Stomach smooth muscle (tissue), 2 donors: ENCODE measurements at regions not wholly inside any gene's neighbourhood (a gene's known extent, or its start where the extent isn't known, plus 50 kb on each side); places are given as distances from the start of the nearest gene placed in this dataset.

ENCODE experiments used
- H3K27ac ChIP-seq: one replicate; pipeline ENCODE4 v1.7.0; 2013; ENCODE audit warnings: mild to moderate bottlenecking, low read length, inconsistent platforms
- H3K27me3 ChIP-seq, 2 donors: one replicate each; pipeline ENCODE4 v1.7.0; 2013; ENCODE audit warnings: low read length in 2 of 2; ENCODE audit not compliant: insufficient read depth in 2 of 2, control insufficient read depth in 1 of 2
- H3K36me3 ChIP-seq, 2 donors: one replicate each; pipeline ENCODE4 v1.7.0; 2013; ENCODE audit warnings: low read length in 2 of 2; ENCODE audit not compliant: control insufficient read depth in 2 of 2, insufficient read depth in 2 of 2
- H3K4me1 ChIP-seq: one replicate; pipeline ENCODE4 v1.7.0; 2013; ENCODE audit warnings: low read length; ENCODE audit not compliant: control insufficient read depth, insufficient read depth
- H3K4me3 ChIP-seq, 2 donors: one replicate each; pipeline ENCODE4 v1.7.0; 2013; ENCODE audit warnings: low read length in 2 of 2
- H3K9ac ChIP-seq, 2 donors: one replicate each; pipeline ENCODE4 v1.7.0; 2013; ENCODE audit warnings: low read length in 2 of 2, mild to moderate bottlenecking in 1 of 2
- H3K9me3 ChIP-seq, 2 donors: one replicate each; pipeline ENCODE4 v1.7.0; 2013; ENCODE audit warnings: low read length in 2 of 2; ENCODE audit not compliant: control insufficient read depth in 2 of 2
- donor health status: healthy.
- donor health status: Pancreatic carcinoma.

DNA sequence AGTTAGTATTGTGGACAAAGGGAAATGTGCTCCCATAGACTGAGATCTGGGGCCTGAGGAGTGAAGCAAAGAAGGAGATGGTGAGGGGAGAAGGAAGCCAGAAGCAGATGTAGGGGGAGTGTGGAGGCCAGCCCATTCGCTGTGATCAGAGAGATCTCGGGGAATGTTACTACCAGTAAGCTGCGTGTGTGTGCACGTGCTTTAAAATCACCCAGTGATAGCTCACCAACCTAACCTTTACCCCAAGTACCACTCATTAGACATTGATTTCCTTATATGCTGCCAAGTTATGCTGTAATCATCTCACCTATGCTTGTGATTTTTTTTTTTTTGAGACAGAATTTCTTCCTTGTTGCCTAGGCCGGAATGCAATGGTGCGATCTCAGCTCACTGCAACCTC is 659.1 kb downstream of the IRX1 start:
- no peak overlapping the region for H3K27ac ChIP-seq
- no peaks in the 10 kb centered on the region for H3K27me3 ChIP-seq
- no peaks in the 10 kb centered on the region for H3K36me3 ChIP-seq
- H3K4me3 ChIP-seq = no peak overlapping the region
- no peaks in the 10 kb centered on the region for H3K9me3 ChIP-seq
- no peaks in the 10 kb centered on the region for H3K4me1 ChIP-seq
- H3K9ac ChIP-seq = no peak overlapping the region

DNA sequence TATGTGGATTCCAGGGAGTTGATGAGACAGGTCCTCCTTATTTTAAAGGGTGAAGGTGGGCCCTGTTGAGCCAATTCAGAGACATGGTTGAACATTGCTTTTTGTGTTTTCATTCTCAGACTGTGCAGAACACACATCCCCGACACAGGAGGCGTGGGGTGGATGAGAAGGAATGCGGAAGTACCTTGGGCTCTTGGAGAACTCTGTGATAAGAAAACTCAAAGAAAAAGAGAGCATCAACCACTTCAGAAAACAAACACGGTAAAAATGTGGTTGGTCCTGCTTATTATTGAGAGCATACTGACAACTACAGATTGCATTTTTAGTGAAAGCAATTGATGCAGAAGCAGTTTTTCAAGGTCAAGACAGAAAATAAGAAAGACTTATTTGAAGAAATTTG is 659.8 kb downstream of the IRX1 start:
- no peak overlapping the region for H3K27ac ChIP-seq
- H3K9ac ChIP-seq = no peak overlapping the region
- H3K9me3 ChIP-seq = peaks cover 0 to 2% of the 10 kb centered on the region in 2 donors
- H3K4me1 ChIP-seq = no peaks in the 10 kb centered on the region
- H3K27me3 ChIP-seq = no peaks in the 10 kb centered on the region
- H3K36me3 ChIP-seq = no peaks in the 10 kb centered on the region
- no peak overlapping the region for H3K4me3 ChIP-seq

DNA sequence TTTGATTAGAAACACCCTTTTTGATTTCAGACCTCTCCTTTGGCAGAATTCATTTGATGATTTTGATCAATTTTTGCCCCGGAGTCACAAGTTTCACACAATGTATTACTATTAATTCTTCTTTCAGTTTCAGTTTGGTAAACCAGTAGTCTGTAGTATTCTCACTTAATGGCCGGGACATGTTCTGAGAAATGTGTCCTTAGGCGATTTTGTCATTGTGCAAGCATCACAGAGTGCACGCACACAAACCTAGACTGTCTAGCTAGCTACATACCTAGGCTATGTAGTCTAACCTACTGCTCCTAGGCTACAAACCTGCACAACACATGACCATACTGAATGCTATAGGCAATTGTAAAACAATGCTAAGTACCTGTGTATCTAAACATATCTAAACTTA is 662.5 kb downstream of the IRX1 start:
- no peaks in the 10 kb centered on the region for H3K36me3 ChIP-seq
- no peak overlapping the region for H3K9ac ChIP-seq
- H3K9me3 ChIP-seq = peaks cover 0 to 7% of the 10 kb centered on the region in 2 donors
- H3K27ac ChIP-seq = no peak overlapping the region
- H3K4me3 ChIP-seq = no peak overlapping the region
- H3K27me3 ChIP-seq = no peaks in the 10 kb centered on the region
- no peaks in the 10 kb centered on the region for H3K4me1 ChIP-seq

DNA sequence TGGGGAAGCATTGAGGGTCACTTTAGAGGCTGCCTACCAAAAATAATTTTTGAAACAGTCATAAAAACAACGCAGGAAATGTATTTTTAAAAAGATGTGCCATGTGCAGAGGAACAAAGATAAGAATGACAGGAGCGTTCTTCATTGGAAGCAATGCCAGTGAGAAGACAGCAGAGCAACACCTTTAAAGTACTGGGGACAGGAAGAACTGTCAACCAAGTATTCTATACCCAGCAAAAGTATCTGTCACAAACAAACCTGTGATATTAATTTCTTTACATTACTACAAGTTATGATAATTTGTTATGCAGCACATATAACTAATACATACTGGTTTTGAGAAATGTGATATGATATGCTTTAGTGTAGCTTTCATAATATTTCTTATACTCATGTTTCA is 675.6 kb downstream of the IRX1 start:
- Histone ChIP-seq H3K27me3 (no peaks in the 10 kb centered on the region), H3K36me3 (no peaks in the 10 kb centered on the region), H3K27ac (no peak overlapping the region), H3K9me3 (peaks cover 8 to 9% of the 10 kb centered on the region in 2 donors), H3K4me3 (no peak overlapping the region), H3K4me1 (no peaks in the 10 kb centered on the region), H3K9ac (no peak overlapping the region)

DNA sequence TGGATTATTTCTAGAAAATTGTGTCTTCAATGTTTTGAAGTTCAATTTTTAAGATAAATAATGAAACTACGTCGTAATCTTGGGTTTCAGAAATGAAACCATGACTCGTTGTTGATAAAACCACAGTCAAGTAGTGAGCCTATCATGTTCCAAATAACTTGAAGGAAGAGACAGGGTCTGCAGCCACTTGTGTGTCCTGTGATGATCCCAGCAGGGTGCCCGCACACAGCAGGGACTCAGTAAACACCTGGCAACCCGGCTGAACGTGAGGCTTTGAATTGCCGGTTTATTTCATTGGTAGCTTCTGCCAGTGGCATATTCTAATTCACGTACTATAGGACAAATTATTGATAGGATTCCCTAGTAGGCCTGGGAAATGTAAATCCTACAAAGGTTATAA is 679.6 kb downstream of the IRX1 start:
- Histone ChIP-seq H3K4me1 (no peaks in the 10 kb centered on the region), H3K9ac (no peak overlapping the region), H3K9me3 (peaks cover 8 to 14% of the 10 kb centered on the region in 2 donors), H3K27ac (no peak overlapping the region), H3K27me3 (no peaks in the 10 kb centered on the region), H3K4me3 (no peak overlapping the region), H3K36me3 (no peaks in the 10 kb centered on the region)

DNA sequence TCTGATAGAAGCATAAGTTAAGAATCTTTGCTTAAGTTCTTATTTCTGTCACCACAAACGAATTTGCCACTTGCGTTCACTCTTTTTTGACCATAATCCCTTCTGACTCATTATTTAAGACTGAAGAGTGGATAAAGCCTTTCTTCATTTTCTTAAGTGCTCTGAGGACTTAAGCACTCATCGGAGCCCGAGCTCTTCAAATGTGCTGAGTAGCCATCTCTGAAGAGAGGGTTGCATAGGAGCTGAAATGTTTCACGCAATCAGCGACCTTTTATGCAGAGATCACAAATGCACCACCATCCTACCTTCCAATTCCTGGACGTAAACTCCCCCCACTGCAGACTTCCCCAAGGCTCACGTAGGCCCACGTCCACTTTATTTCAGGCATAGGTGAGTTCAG is 699.2 kb downstream of the IRX1 start:
- Histone ChIP-seq H3K36me3 (no peaks in the 10 kb centered on the region), H3K4me3 (no peak overlapping the region), H3K9me3 (no peaks in the 10 kb centered on the region), H3K4me1 (no peaks in the 10 kb centered on the region), H3K9ac (no peak overlapping the region), H3K27ac (no peak overlapping the region), H3K27me3 (peaks cover 0 to 2% of the 10 kb centered on the region in 2 donors)

DNA sequence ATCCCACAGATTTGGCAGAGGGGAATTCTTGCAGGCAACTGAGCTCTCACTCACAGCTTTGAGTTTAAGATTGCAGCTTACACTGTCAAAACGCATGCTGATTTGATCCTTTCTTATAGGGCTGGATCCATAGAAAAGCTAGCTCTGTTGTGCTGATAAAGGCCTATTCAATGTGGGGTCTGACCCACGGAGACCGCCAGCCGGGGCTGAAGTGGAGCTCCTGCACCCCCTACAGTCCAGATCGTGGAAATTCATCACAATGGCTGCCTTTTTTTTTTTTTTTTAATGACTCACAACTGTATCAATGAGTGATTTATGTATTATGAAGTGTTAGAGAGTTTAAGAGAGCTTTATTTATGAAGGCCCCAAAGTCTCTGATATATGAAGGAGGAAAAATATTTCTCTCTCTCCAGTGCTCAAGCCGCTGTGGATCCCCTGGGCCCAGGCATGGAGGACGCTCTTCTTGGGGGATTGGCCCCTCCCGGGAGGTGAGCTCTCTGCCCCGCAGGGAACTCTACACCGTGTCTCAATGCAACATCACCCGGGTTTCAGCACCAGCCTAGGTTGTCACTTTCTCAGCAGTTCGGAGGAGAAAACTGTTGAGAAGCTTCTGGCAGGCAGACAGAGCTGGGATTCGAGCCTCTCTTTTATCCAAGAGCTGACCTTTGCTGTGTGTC is 700.2 kb downstream of the IRX1 start:
- H3K9ac ChIP-seq = no peak overlapping the region
- no peaks in the 10 kb centered on the region for H3K36me3 ChIP-seq
- no peaks in the 10 kb centered on the region for H3K4me1 ChIP-seq
- H3K27me3 ChIP-seq = peaks cover 0 to 2% of the 10 kb centered on the region in 2 donors
- no peak overlapping the region for H3K4me3 ChIP-seq
- no peaks in the 10 kb centered on the region for H3K9me3 ChIP-seq
- no peak overlapping the region for H3K27ac ChIP-seq

DNA sequence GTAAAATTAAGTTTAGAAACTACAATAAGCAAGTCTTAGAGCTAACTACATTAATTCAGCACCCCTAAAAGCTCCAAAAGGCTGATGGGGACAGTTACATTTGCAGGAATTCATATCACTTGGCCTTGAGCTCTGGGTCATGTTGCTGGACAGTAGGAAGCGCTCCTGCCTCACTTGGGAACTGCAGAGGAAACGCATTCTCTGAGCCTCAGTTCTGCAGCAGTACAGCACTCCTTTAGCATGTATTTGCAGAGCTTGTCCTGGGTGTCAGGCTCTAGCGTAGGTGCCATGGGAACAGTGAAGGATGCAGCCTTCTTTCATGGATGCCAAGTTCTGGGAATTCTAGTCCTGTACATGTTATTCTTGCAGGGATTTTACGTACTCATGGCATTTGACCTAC is 710.4 kb downstream of the IRX1 start:
- Histone ChIP-seq H3K9me3 (no peaks in the 10 kb centered on the region), H3K4me3 (no peak overlapping the region), H3K36me3 (no peaks in the 10 kb centered on the region), H3K4me1 (no peaks in the 10 kb centered on the region), H3K27me3 (no peaks in the 10 kb centered on the region), H3K27ac (no peak overlapping the region), H3K9ac (no peak overlapping the region)

DNA sequence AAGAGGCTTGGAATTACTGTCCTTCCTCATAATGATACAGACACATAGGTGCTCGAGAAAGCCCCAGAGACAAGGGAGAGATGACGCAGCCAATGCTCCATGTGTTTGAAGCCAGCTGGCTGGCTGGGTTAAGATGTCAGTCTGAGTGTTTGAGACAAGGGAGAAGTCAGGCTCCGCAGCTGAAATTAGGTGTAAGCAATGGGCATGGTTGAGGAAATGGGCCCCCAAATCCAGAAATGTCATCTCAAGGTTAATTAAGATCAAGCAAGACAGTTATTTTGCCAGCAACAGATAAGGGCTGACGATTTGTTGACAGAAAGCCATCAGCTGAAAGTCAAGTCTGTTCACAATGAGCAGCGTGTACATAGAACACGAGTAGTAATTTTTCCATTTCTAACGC is 713.4 kb downstream of the IRX1 start:
- no peaks in the 10 kb centered on the region for H3K36me3 ChIP-seq
- H3K4me3 ChIP-seq = no peak overlapping the region
- H3K27ac ChIP-seq = no peak overlapping the region
- no peaks in the 10 kb centered on the region for H3K4me1 ChIP-seq
- no peaks in the 10 kb centered on the region for H3K27me3 ChIP-seq
- H3K9me3 ChIP-seq = no peaks in the 10 kb centered on the region
- H3K9ac ChIP-seq = no peak overlapping the region

DNA sequence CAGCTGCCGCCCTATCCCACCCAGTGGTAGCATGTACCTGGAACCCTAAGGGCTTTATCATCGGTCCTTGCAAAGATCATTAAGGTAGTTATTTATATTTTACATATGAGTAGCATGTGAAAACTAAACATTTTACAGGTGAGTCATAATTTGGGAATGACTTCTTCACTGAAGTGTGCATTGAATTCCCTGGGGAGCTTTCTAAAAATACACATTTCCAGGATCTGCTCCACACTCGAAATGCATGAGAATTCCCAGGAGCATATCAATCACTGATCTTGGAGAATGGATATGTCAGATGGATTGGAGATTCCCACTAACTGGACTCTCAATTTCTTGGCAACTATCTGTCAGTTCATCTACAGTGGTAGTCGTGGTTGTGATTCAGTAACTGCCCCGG is 717.5 kb downstream of the IRX1 start:
- H3K27ac ChIP-seq = no peak overlapping the region
- no peaks in the 10 kb centered on the region for H3K27me3 ChIP-seq
- H3K9me3 ChIP-seq = no peaks in the 10 kb centered on the region
- H3K9ac ChIP-seq = no peak overlapping the region
- no peak overlapping the region for H3K4me3 ChIP-seq
- no peaks in the 10 kb centered on the region for H3K36me3 ChIP-seq
- H3K4me1 ChIP-seq = no peaks in the 10 kb centered on the region

DNA sequence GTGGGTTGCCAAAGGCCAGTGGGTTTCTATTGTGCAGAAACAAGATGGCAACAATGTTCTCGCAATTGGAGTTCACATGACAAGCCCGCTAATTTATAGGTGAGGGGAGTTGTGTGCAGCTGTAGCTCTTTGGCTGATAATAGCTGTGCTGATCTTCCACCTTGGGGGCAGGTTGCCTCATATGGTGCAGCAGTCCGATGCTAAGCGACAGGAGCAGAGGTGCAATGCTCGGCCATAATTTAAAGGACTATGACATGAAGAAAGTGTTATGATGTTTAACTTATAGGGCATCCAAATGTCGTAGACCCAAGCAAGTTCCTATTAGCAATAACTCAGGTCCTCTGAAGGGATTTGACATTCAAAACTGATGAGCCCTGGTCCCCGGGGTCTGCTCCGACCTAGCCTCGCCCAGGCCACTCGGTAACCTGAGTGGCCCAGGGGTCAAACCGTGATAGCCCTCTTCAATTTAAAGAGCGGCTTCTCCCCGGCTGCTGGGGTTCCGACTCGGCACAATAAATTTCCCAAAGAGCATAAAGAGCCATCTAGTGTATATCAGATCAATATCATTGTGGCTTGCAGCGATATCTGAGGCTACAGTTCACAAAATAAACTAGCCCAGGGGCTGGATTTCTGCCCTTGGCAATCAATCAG is 724.0 kb downstream of the IRX1 start:
- H3K27ac ChIP-seq = no peak overlapping the region
- H3K4me3 ChIP-seq = no peak overlapping the region
- no peaks in the 10 kb centered on the region for H3K36me3 ChIP-seq
- peaks cover 0 to 2% of the 10 kb centered on the region in 2 donors for H3K27me3 ChIP-seq
- no peak overlapping the region for H3K9ac ChIP-seq
- no peaks in the 10 kb centered on the region for H3K9me3 ChIP-seq
- no peaks in the 10 kb centered on the region for H3K4me1 ChIP-seq
